Retinal pigment epithelial cell (primary cell): ENCODE measurements at regions not wholly inside any gene's neighbourhood (a gene's known extent, or its start where the extent isn't known, plus 50 kb on each side); places are given as distances from the start of the nearest gene placed in this dataset.

Experiments used
- DNase-seq: peaks from one replicate; pipeline ENCODE4 v3.0.0-alpha.2; 2010; ENCODE audit warnings: low read depth
- H3K4me3 ChIP-seq: 2 replicates; pipeline ENCODE4 v1.5.1; 2011; ENCODE audit warnings: mild to moderate bottlenecking, low read length, control low read depth, moderate library complexity
- CTCF ChIP-seq: conservative IDR thresholded peaks from 2 replicates; pipeline ENCODE4 v1.5.1; 2011; ENCODE audit warnings: low read depth, low read length, control low read depth, inconsistent platforms

DNA sequence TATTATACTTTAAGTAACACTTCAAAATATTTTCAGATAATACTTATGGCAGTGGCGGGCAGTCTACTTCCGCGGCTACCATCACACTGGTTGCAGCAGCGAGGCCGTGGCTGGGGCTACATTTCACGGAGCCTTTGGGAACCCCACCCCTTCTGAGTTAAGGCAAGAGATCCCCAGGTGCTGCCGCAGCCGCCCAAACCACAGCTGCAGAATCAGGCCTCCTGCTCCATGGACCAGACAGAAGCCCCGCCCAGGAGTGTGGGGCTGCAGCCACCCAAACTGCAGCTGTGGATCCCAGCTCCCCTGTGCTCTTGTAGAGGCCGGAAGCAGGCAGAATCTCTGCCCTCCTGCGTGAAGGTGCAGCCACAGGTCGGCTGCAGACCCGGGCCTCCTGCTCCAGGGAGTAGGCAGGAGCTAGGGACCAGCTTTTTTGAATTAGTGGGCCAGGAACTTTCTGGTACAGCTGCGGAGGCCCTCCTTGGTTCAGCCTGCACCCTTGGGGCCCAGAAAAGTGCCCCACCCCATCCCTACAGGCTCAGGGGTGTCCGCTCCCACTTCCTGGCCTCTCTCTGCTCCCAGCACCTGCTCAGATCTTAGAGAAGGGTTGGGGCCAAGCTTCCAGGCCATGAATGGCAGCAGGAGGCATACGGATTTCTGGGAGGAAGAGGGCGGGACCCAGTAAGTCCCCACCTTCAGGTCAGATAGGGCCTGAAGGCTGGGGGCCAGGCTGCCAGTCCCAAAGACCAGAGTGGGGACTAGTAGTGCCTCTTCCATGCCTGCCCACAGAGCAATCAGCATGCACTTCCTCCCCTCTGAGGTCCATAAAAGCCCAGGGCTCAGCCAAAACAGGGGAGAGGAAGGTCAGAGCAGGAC is 1188.8 kb upstream of the CADM2 start:
- DNase-seq, result no peak
- H3K4me3 ChIP-seq, result no peak overlapping the region
- no peak for TF ChIP-seq CTCF

GRCh38 chr3:83770664-83771402 is 1188.0 kb upstream of the CADM2 start:
- no peak for DNase-seq
- no peak overlapping the region for H3K4me3 ChIP-seq
- no peak for TF ChIP-seq CTCF

DNA sequence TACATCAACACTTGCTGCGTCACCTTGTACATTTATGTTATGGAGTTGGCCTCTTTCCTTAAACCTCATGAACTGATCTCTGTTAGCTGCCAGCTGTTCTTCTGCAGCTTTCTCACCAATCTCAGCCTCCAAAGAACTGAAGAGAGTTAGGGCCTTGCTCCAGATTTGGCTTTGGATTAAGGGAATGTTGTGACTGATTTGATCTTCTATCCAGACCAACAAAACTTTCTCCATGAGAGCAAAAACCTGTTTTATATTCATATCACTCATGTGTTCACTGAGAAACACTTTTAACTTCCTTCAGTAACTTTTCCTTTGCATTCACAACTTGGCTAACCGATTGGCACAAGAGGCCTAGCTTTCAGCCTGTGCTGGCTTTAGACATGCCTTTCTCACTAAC is 1156.0 kb upstream of the CADM2 start:
- no peak for DNase-seq
- TF ChIP-seq CTCF, result no peak
- no peak overlapping the region for H3K4me3 ChIP-seq

DNA sequence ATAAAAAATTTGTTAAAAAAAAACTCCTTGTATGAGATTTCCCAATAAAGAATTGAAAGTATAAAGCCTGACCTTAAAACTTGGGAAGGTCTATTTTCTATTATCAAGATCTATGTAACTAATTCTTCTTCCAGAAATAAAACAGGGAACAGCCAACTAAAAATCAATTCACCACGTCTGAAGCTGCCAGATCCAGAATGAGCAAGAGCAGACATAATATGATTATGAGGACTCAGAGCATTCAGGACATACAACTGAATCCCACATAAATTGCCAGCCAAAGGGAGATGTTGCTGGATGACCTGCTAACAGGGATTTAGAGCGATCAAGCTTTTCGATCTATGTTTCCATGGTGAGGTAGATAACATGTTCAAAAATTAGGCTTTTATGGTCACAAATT is 1151.3 kb upstream of the CADM2 start:
- no peak overlapping the region for H3K4me3 ChIP-seq
- DNase-seq, result no peak
- no peak for TF ChIP-seq CTCF

DNA sequence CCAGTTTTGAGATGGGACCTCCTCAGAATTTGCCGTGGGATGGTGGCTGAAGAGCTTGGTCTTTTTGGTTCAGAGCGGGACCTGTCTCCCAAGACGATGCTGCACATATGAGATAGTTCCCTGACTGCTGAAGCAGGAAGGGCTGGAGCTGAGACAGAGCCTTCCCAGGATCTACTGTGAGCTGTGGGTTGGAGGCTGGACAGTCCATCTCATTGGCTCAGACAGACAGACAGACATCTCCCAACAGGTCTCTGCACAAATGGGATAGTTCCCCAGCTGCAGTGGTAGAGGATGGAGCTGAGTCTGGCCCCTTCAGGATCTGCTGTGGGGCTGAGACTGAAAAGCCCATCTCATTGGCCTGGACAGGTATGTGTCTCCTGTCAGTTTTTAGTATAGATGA is 1145.6 kb upstream of the CADM2 start:
- no peak for DNase-seq
- H3K4me3 ChIP-seq, result no peak overlapping the region
- TF ChIP-seq CTCF, result no peak

DNA sequence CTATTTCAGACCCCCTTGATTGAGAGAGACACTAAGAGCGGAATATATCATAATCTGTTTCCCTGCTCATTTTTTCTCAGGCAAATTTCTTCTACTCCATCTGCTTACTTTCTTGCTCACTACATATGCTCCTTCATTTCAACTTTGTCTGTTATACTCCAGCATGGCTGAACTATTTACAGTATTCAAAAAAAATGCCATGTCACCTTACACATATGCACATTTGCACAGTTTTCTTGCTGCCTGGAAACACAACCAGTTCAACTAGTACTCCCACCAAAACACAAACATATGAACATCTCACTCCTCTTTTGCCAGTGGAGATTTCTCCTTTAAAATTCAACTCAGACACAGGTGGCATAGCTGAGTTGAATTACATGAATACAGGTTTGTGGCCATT is 1142.1 kb upstream of the CADM2 start:
- DNase-seq, result no peak
- no peak overlapping the region for H3K4me3 ChIP-seq
- no peak for TF ChIP-seq CTCF
